PFSK-1 (cell line): ENCODE measurements at regions not wholly inside any gene's neighbourhood (a gene's known extent, or its start where the extent isn't known, plus 50 kb on each side); places are given as distances from the start of the nearest gene placed in this dataset.

Experiments
- POLR2AphosphoS5 ChIP-seq: IDR thresholded peaks from 2 replicates; pipeline ENCODE4 v1.6.1; 2012; ENCODE audit warnings: low read depth, mild to moderate bottlenecking, control low read depth, low read length, moderate library complexity
- REST ChIP-seq, 2 experiments: IDR thresholded peaks; 2 replicates each; pipeline versions ENCODE4 v1.6.1 to v1.8.0; 2011 to 2012; ENCODE audit warnings: low read depth in 2 of 2, low read length in 2 of 2, control low read depth in 1 of 2, inconsistent platforms in 1 of 2, mild to moderate bottlenecking in 1 of 2, moderate library complexity in 1 of 2; ENCODE audit not compliant: insufficient read depth in 1 of 2
- TAF1 ChIP-seq: IDR thresholded peaks from 2 replicates; pipeline ENCODE4 v1.6.1; 2012; ENCODE audit warnings: low read length, control low read depth, borderline replicate concordance; ENCODE audit not compliant: insufficient read depth

GRCh38 chr3:159356606-159357005 lies 554.8 kb downstream of the MFSD1 start:
- TF ChIP-seq REST (IDR thresholded peaks at IDR 0.05; ENCODE audit: insufficient read depth in 1 of 2, low read depth in 2 of 2, low read length in 2 of 2) (no peak), POLR2AphosphoS5 (no peak), TAF1 (no peak)
